Liver (tissue), 5 donors: ENCODE measurements at regions not wholly inside any gene's neighbourhood (a gene's known extent, or its start where the extent isn't known, plus 50 kb on each side); places are given as distances from the start of the nearest gene placed in this dataset.
"Not testable (repeated sequence)": the region's sequence is repeated elsewhere in the genome, so short reads cannot be mapped to it uniquely, and the experiment has no call there.

Experiments used
- DNase-seq: peaks from one replicate; pipeline ENCODE4 v3.0.0-alpha.2; 2017; ENCODE audit warnings: low spot score
- H3K27ac ChIP-seq, 2 donors: one replicate each; pipeline ENCODE4 v1.7.0; 2013; ENCODE audit warnings: inconsistent platforms in 2 of 2, low read length in 2 of 2, control low read depth in 1 of 2, low read depth in 1 of 2, mild to moderate bottlenecking in 1 of 2
- H3K27me3 ChIP-seq, 4 donors: one replicate each; pipeline versions ENCODE4 v1.6.1 to v1.7.0; 2013; ENCODE audit warnings: low read length in 3 of 4, inconsistent platforms in 1 of 4, mild to moderate bottlenecking in 1 of 4, moderate library complexity in 1 of 4; ENCODE audit not compliant: control insufficient read depth in 4 of 4, insufficient read depth in 4 of 4
- H3K36me3 ChIP-seq, 4 donors: one replicate each; pipeline versions ENCODE4 v1.6.1 to v1.7.0; 2013; ENCODE audit warnings: low read length in 3 of 4, mild to moderate bottlenecking in 3 of 4, low read depth in 1 of 4, moderate library complexity in 1 of 4; ENCODE audit not compliant: control insufficient read depth in 4 of 4, insufficient read depth in 3 of 4
- H3K4me1 ChIP-seq, 4 donors: one replicate each; pipeline versions ENCODE4 v1.6.1 to v1.7.0; 2013; ENCODE audit warnings: low read length in 3 of 4, mild to moderate bottlenecking in 3 of 4, moderate library complexity in 1 of 4; ENCODE audit not compliant: control insufficient read depth in 4 of 4, insufficient read depth in 4 of 4
- H3K4me3 ChIP-seq, 3 donors: one replicate each; pipeline versions ENCODE4 v1.6.1 to v1.7.0; 2013; ENCODE audit warnings: low read length in 3 of 3, control low read depth in 1 of 3, low read depth in 1 of 3, mild to moderate bottlenecking in 1 of 3
- H3K9ac ChIP-seq, 2 donors: one replicate each; pipeline ENCODE4 v1.7.0; 2013; ENCODE audit warnings: low read length in 2 of 2, mild to moderate bottlenecking in 2 of 2, moderate library complexity in 2 of 2, control low read depth in 1 of 2, low read depth in 1 of 2
- H3K9me3 ChIP-seq, 4 donors: one replicate each; pipeline versions ENCODE4 v1.6.1 to v1.7.0; 2013; ENCODE audit warnings: low read length in 3 of 4; ENCODE audit not compliant: control insufficient read depth in 4 of 4
- donor health status: healthy.
- donor health status: healthy.

DNA sequence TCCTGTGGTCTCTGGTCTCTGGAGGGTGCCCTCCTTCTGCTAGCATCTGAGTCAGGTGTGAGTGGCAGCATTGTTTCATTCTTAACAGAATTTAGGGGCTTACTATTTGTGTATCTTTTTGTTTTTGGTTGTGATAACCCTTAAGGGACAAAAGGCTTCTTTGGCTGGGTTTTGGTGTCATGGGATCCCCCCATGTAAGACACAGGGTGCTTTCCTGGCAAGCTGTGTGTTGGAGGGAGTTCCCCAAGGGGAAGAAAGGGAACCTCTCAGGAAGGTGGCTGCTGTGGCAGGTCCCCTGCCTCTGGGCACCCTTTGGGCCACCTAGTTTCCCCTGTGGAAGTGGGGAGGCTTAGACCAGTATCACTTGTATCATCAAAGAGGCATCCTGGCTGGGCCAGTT lies 4459.6 kb upstream of the OR11H1 start:
- not testable (repeated sequence) for H3K27me3 ChIP-seq, H3K4me1 ChIP-seq, DNase-seq, H3K9ac ChIP-seq, H3K36me3 ChIP-seq, H3K4me3 ChIP-seq, H3K27ac ChIP-seq
- peaks cover 0 to 13% (median 4%) of the 10 kb centered on the region in 4 donors for H3K9me3 ChIP-seq
